ENCODE measurements at regions not wholly inside any gene's neighbourhood (a gene's known extent, or its start where the extent isn't known, plus 50 kb on each side); places are given as distances from the start of the nearest gene placed in this dataset.

GRCh38 chr5:135133698-135134515, 99.9 kb upstream of the PITX1 start:
- no peak for DNase-seq (ENCODE audit: low read depth)
- no peak overlapping the region for H3K4me3 ChIP-seq (ENCODE audit: low read depth, low read length)

GRCh38 chr5:135133181-135133580, 99.2 kb upstream of the PITX1 start:
- no peak overlapping the region for H3K4me3 ChIP-seq (ENCODE audit: low read depth, low read length)
- no peak for DNase-seq (ENCODE audit: low read depth)

GRCh38 chr5:135131801-135132680, 98.0 kb upstream of the PITX1 start:
- no peak for DNase-seq (ENCODE audit: low read depth)
- H3K4me3 ChIP-seq (ENCODE audit: low read depth, low read length): no peak overlapping the region

- no peak overlapping the region for H3K4me3 ChIP-seq (ENCODE audit: low read depth, low read length)
- no peak for DNase-seq (ENCODE audit: low read depth)
These were observed 96.5 kb upstream of the PITX1 start for GRCh38 chr5:135130261-135131215.

GRCh38 chr5:135129307-135129706, 95.3 kb upstream of the PITX1 start:
- DNase-seq (ENCODE audit: low read depth): no peak
- H3K4me3 ChIP-seq (ENCODE audit: low read depth, low read length): no peak overlapping the region

- no peak for DNase-seq (ENCODE audit: low read depth)
These were observed 94.3 kb upstream of the PITX1 start for GRCh38 chr5:135128361-135128760.

GRCh38 chr5:135127439-135128240, 93.6 kb upstream of the PITX1 start:
- peak; percentile 25 for DNase-seq (ENCODE audit: low read depth)
- no peak overlapping the region for H3K4me3 ChIP-seq (ENCODE audit: low read depth, low read length)

More at GRCh38 chr5:135128361-135128760, 94.3 kb upstream of the PITX1 start:
- no peak overlapping the region for H3K4me3 ChIP-seq (ENCODE audit: low read depth, low read length)

- DNase-seq (ENCODE audit: low read depth): no peak
- no peak overlapping the region for H3K4me3 ChIP-seq (ENCODE audit: low read depth, low read length)
These were observed 92.8 kb upstream of the PITX1 start for GRCh38 chr5:135126688-135127438.

- DNase-seq (ENCODE audit: low read depth): no peak
- no peak overlapping the region for H3K4me3 ChIP-seq (ENCODE audit: low read depth, low read length)
These were observed 90.7 kb upstream of the PITX1 start for GRCh38 chr5:135124724-135125123.

- DNase-seq (ENCODE audit: low read depth): no peak
- H3K4me3 ChIP-seq (ENCODE audit: low read depth, low read length): no peak overlapping the region
These were observed 90.1 kb upstream of the PITX1 start for GRCh38 chr5:135124128-135124527.

- no peak overlapping the region for H3K4me3 ChIP-seq (ENCODE audit: low read depth, low read length)
- DNase-seq (ENCODE audit: low read depth): no peak
These were observed 88.8 kb upstream of the PITX1 start for GRCh38 chr5:135122797-135123196.

- H3K4me3 ChIP-seq (ENCODE audit: low read depth, low read length): no peak overlapping the region
These were observed 86.9 kb upstream of the PITX1 start for GRCh38 chr5:135120951-135121350.

GRCh38 chr5:135119481-135119880, 85.5 kb upstream of the PITX1 start:
- DNase-seq (ENCODE audit: low read depth): no peak
- no peak overlapping the region for H3K4me3 ChIP-seq (ENCODE audit: low read depth, low read length)

More at GRCh38 chr5:135120951-135121350, 86.9 kb upstream of the PITX1 start:
- DNase-seq (ENCODE audit: low read depth): no peak

GRCh38 chr5:135117590-135117989, 83.6 kb upstream of the PITX1 start:
- no peak overlapping the region for H3K4me3 ChIP-seq (ENCODE audit: low read depth, low read length)

GRCh38 chr5:135116160-135116561, 82.1 kb upstream of the PITX1 start:
- no peak for DNase-seq (ENCODE audit: low read depth)
- H3K4me3 ChIP-seq (ENCODE audit: low read depth, low read length): no peak overlapping the region

More at GRCh38 chr5:135117590-135117989, 83.6 kb upstream of the PITX1 start:
- no peak for DNase-seq (ENCODE audit: low read depth)

GRCh38 chr5:135115591-135115990, 81.6 kb upstream of the PITX1 start:
- no peak for DNase-seq (ENCODE audit: low read depth)
- H3K4me3 ChIP-seq (ENCODE audit: low read depth, low read length): no peak overlapping the region

GRCh38 chr5:135114759-135115158, 80.7 kb upstream of the PITX1 start:
- no peak for DNase-seq (ENCODE audit: low read depth)
- no peak overlapping the region for H3K4me3 ChIP-seq (ENCODE audit: low read depth, low read length)

Measured in skeletal muscle cell (primary cell).